ENCODE measurements at regions not wholly inside any gene's neighbourhood (a gene's known extent, or its start where the extent isn't known, plus 50 kb on each side); places are given as distances from the start of the nearest gene placed in this dataset.

DNA sequence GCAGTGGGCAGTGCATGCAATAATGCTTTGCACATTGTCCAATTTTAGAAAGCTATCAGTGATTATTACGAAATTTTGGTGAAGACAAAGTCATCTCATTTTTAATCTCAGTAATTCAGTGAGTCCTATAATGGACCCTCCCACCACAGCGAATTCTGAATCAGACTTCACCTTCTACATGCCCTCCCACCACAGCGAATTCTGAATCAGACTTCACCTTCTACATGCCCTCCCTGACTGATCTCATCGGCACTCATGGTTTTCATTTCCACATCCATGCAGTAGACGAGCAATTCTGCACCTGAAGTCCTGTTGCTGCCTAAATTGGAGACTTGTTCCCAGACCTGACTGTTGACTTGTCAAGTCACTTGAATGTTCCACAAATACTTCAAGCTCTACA is 522.3 kb downstream of the EIPR1 start:
- Histone ChIP-seq H3K9me3 (no peaks in the 10 kb centered on the region), H3K4me1 (no peaks in the 10 kb centered on the region), H3K36me3 (no peaks in the 10 kb centered on the region), H3K27me3 (no peaks in the 10 kb centered on the region), H3K27ac (no peak overlapping the region), H3K4me3 (no peak overlapping the region)
- TF ChIP-seq, protein P1, sequence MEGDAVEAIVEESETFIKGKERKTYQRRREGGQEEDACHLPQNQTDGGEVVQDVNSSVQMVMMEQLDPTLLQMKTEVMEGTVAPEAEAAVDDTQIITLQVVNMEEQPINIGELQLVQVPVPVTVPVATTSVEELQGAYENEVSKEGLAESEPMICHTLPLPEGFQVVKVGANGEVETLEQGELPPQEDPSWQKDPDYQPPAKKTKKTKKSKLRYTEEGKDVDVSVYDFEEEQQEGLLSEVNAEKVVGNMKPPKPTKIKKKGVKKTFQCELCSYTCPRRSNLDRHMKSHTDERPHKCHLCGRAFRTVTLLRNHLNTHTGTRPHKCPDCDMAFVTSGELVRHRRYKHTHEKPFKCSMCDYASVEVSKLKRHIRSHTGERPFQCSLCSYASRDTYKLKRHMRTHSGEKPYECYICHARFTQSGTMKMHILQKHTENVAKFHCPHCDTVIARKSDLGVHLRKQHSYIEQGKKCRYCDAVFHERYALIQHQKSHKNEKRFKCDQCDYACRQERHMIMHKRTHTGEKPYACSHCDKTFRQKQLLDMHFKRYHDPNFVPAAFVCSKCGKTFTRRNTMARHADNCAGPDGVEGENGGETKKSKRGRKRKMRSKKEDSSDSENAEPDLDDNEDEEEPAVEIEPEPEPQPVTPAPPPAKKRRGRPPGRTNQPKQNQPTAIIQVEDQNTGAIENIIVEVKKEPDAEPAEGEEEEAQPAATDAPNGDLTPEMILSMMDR (IDR thresholded peaks at IDR 0.05 in 4 of 5, conservative IDR thresholded peaks at IDR 0.05 in 1 of 5) = no peak
- no peak for TF ChIP-seq POLR2A (IDR thresholded peaks at IDR 0.05)
- DNase-seq = no peak
- intact Hi-C loops (cut with DNase I; ENCODE audit: low total_unique reads) (no loop called here), in situ Hi-C loops (cut with MboI; ENCODE audit: low sequenced_read_pairs in 4 of 4) (no loop called here)
- no peak for ATAC-seq

DNA sequence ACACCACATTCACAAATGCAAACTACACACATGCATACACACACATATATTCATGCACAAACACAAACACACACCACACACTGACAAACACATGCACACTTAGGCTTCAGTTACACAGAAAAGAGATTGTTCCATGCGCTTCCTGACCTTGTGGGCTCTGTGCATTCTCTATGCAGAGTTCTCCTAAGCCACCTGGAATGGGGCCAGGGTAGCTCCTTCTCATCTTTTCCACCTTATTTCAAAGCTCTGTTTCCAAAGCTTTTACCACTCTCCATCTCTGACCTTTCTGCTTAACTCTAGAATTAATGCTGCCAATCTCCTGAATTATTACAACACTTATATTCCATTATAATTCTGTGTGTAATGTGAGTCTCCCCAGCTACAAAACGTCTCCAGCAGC is 522.3 kb upstream of the MYT1L start:
- Histone ChIP-seq H3K27me3 (no peaks in the 10 kb centered on the region), H3K4me3 (no peak overlapping the region), H3K4me1 (peaks cover 0 to 3% of the 10 kb centered on the region in 2 donors), H3K9me3 (no peaks in the 10 kb centered on the region), H3K36me3 (no peaks in the 10 kb centered on the region), H3K27ac (no peak overlapping the region)
- ATAC-seq (no peak), DNase-seq (no peak)
- TF ChIP-seq, protein P1 (IDR thresholded peaks at IDR 0.05 in 4 of 5, conservative IDR thresholded peaks at IDR 0.05 in 1 of 5) = no peak
- no peak for TF ChIP-seq POLR2A (IDR thresholded peaks at IDR 0.05)
- intact Hi-C loops (cut with DNase I; ENCODE audit: low total_unique reads) = no loop called here
- in situ Hi-C loops (cut with MboI; ENCODE audit: low sequenced_read_pairs in 4 of 4) = no loop called here

DNA sequence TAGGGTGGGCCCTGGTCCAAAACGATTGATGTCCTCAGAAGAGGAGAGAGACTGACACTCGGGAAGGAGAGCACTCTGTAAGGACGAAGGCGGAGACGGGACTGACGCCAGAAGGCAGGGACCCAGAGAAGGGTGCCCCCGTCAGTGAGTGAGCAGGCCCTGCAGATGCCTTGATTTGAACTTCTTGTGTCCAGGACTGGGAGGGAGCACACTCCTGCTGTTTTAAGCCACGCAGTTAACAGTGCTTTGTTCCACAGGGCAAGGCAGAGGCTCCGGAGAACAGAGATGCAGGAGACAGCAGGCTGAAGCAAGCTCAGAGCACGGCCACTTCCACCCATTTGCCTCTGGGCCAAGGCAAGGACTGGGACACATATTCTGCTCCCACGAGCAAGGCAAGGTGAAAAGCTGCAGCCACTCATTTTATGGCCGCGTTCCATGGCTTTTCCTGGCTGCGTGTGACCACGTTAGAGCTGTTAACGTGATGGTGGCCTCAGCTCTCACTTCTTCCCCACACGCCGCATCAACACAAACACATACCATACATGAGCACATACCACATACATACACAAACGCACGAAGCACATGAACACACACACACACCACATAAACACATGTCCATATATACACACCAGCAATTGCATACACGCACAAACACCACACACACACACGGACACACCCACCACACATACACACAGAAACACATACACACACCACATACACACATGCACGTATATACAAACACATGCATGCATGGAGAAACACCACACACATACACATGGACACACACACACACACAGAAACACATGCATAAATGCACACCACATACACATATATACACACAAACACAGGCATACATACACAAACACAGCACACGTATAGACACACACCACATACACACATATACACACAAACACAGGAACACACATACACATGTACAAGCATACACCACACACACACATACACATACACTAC is 521.0 kb upstream of the MYT1L start:
- DNase-seq (no peak), ATAC-seq (no peak)
- Histone ChIP-seq H3K4me1 (peaks cover 9 to 13% of the 10 kb centered on the region in 2 donors), H3K4me3 (no peak overlapping the region), H3K36me3 (no peaks in the 10 kb centered on the region), H3K27me3 (no peaks in the 10 kb centered on the region), H3K27ac (no peak overlapping the region), H3K9me3 (no peaks in the 10 kb centered on the region)
- in situ Hi-C loops (cut with MboI; ENCODE audit: low sequenced_read_pairs in 4 of 4) (no loop called here), intact Hi-C loops (cut with DNase I; ENCODE audit: low total_unique reads) (no loop called here)
- TF ChIP-seq, protein P1 (IDR thresholded peaks at IDR 0.05 in 4 of 5, conservative IDR thresholded peaks at IDR 0.05 in 1 of 5) = no peak
- no peak for TF ChIP-seq POLR2A (IDR thresholded peaks at IDR 0.05)

DNA sequence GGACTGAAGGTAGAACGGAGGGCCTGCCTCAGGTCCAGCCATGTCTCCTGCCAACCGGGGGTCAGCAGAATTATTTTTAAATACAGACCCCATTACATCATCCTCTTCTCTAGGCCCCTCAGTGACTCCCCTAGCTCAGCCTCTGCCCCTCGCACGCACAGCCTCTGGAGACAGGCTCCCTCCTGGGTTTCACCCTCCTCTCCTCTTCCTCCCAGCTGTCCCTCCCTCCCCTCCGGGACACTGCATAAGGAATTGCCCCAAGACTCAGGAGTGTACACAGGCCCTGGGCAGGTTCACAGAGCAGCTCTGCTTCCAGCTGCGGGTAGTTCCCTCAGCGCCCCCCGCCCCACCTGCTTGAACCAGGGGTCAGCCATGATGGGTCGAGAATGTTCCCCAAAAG is 520.2 kb upstream of the MYT1L start:
- Histone ChIP-seq H3K4me1 (peaks cover 14 to 18% of the 10 kb centered on the region in 2 donors), H3K36me3 (no peaks in the 10 kb centered on the region), H3K4me3 (no peak overlapping the region), H3K9me3 (no peaks in the 10 kb centered on the region), H3K27ac (no peak overlapping the region), H3K27me3 (no peaks in the 10 kb centered on the region)
- in situ Hi-C loops (cut with MboI; ENCODE audit: low sequenced_read_pairs in 4 of 4) (no loop called here), intact Hi-C loops (cut with DNase I; ENCODE audit: low total_unique reads) (no loop called here)
- no peak for ATAC-seq
- DNase-seq = no peak
- TF ChIP-seq, protein P1 (IDR thresholded peaks at IDR 0.05 in 4 of 5, conservative IDR thresholded peaks at IDR 0.05 in 1 of 5) = no peak
- TF ChIP-seq POLR2A (IDR thresholded peaks at IDR 0.05) = no peak

Measured in gastrocnemius medialis (tissue), 4 donors.